ENCODE measurements at regions not wholly inside any gene's neighbourhood (a gene's known extent, or its start where the extent isn't known, plus 50 kb on each side); places are given as distances from the start of the nearest gene placed in this dataset.

- TF ChIP-seq ZNF687 (CRISPR knock-in tag; IDR thresholded peaks at IDR 0.05), result peak; percentile 49; the same call in 1 of the 2 replicates
- no peak for TF ChIP-seq MBD4 (IDR thresholded peaks at IDR 0.05; ENCODE audit: borderline replicate concordance, low read length)
- no peak for TF ChIP-seq LCORL (IDR thresholded peaks at IDR 0.05)
- peak; percentile 66; the same call in 1 of the 2 replicates for TF ChIP-seq LCORL (CRISPR knock-in tag; IDR thresholded peaks at IDR 0.05)
- TF ChIP-seq ISL2 (CRISPR knock-in tag; IDR thresholded peaks at IDR 0.05), result no peak
- TF ChIP-seq MZF1 (CRISPR knock-in tag; IDR thresholded peaks at IDR 0.05; ENCODE audit: borderline replicate concordance), result no peak
- TF ChIP-seq CREB1 (IDR thresholded peaks at IDR 0.05), result no peak
- TF ChIP-seq CREB1 (CRISPR knock-in tag; IDR thresholded peaks at IDR 0.05), result no peak
- no peak for TF ChIP-seq ZMYM3 (CRISPR knock-in tag; IDR thresholded peaks at IDR 0.05)
- TF ChIP-seq KIAA2018 (CRISPR knock-in tag; IDR thresholded peaks at IDR 0.05; ENCODE audit: borderline replicate concordance), result no peak
- TF ChIP-seq PAXIP1 (CRISPR knock-in tag; conservative IDR thresholded peaks at IDR 0.05), result peak; percentile 43; the same call in 1 of the 2 replicates
- TF ChIP-seq ZNF501 (CRISPR knock-in tag; IDR thresholded peaks at IDR 0.05), result 0 out of 2 replicates have a peak, but pooled peaks have one; percentile 33
- no peak for TF ChIP-seq EZH2 (conservative IDR thresholded peaks at IDR 0.05; ENCODE audit: low read depth, low read length)
Measured at GRCh38 chr2:20506201-20506685, 59.4 kb downstream of the RHOB start (continued).

All from HepG2 (cell line).